ENCODE measurements at regions not wholly inside any gene's neighbourhood (a gene's known extent, or its start where the extent isn't known, plus 50 kb on each side); places are given as distances from the start of the nearest gene placed in this dataset.

GRCh38 chr6:67345946-67346345 lies 1289.1 kb upstream of the ADGRB3 start:
- BruUV-seq (replicated peaks) = no TSS peak
- intact Hi-C loops (cut with micrococcal nuclease; ENCODE audit: unreplicated experiment) = no loop called here
- Histone ChIP-seq H3K4me3 (ENCODE audit: low read depth, low read length, poor library complexity, severe bottlenecking) (no peak overlapping the region), H3K27ac (ENCODE audit: low read depth, low read length, poor library complexity, severe bottlenecking) (no peak overlapping the region), H3K4me1 (ENCODE audit: insufficient read depth, low read length, poor library complexity, severe bottlenecking) (no peaks in the 10 kb centered on the region), H3K9me3 (ENCODE audit: low read depth, low read length, poor library complexity, severe bottlenecking) (no peaks in the 10 kb centered on the region), H3K36me3 (ENCODE audit: insufficient read depth, low read length, poor library complexity, severe bottlenecking) (no peaks in the 10 kb centered on the region), H3K27me3 (replicated peaks; ENCODE audit: insufficient read depth, low read depth, low read length, poor library complexity) (no peaks in the 10 kb centered on the region)
- ChIA-PET POLR2A (ENCODE audit: low non-redundant PET) (no interaction called here), CTCF (no interaction called here)
- no peak for DNase-seq (ENCODE audit: low spot score)
- TF ChIP-seq CTCF (conservative IDR thresholded peaks at IDR 0.05; ENCODE audit: low read depth, low read length) = no peak
- no peak for TF ChIP-seq EZH2 (IDR thresholded peaks at IDR 0.05; ENCODE audit: borderline replicate concordance, low read depth, low read length, poor library complexity, severe bottlenecking)

GRCh38 chr6:67336014-67336413 lies 1299.1 kb upstream of the ADGRB3 start:
- no TSS peak for BruUV-seq (replicated peaks)
- H3K27me3 ChIP-seq (replicated peaks; ENCODE audit: insufficient read depth, low read depth, low read length, poor library complexity) = no peaks in the 10 kb centered on the region
- ChIA-PET POLR2A (ENCODE audit: low non-redundant PET) (no interaction called here), CTCF (no interaction called here)
- H3K4me1 ChIP-seq (ENCODE audit: insufficient read depth, low read length, poor library complexity, severe bottlenecking) = no peaks in the 10 kb centered on the region
- intact Hi-C loops (cut with micrococcal nuclease; ENCODE audit: unreplicated experiment) = no loop called here
- DNase-seq (ENCODE audit: low spot score) = no peak
- H3K4me3 ChIP-seq (ENCODE audit: low read depth, low read length, poor library complexity, severe bottlenecking) = no peak overlapping the region
- no peaks in the 10 kb centered on the region for H3K9me3 ChIP-seq (ENCODE audit: low read depth, low read length, poor library complexity, severe bottlenecking)
- H3K36me3 ChIP-seq (ENCODE audit: insufficient read depth, low read length, poor library complexity, severe bottlenecking) = no peaks in the 10 kb centered on the region
- TF ChIP-seq CTCF (conservative IDR thresholded peaks at IDR 0.05; ENCODE audit: low read depth, low read length) (no peak), EZH2 (IDR thresholded peaks at IDR 0.05; ENCODE audit: borderline replicate concordance, low read depth, low read length, poor library complexity, severe bottlenecking) (no peak)
- no peak overlapping the region for H3K27ac ChIP-seq (ENCODE audit: low read depth, low read length, poor library complexity, severe bottlenecking)

GRCh38 chr6:67331304-67331703 lies 1303.8 kb upstream of the ADGRB3 start:
- intact Hi-C loops (cut with micrococcal nuclease; ENCODE audit: unreplicated experiment) = no loop called here
- no peaks in the 10 kb centered on the region for H3K4me1 ChIP-seq (ENCODE audit: insufficient read depth, low read length, poor library complexity, severe bottlenecking)
- no peak overlapping the region for H3K27ac ChIP-seq (ENCODE audit: low read depth, low read length, poor library complexity, severe bottlenecking)
- H3K4me3 ChIP-seq (ENCODE audit: low read depth, low read length, poor library complexity, severe bottlenecking) = no peak overlapping the region
- CTCF ChIA-PET = no interaction called here
- H3K27me3 ChIP-seq (replicated peaks; ENCODE audit: insufficient read depth, low read depth, low read length, poor library complexity) = no peaks in the 10 kb centered on the region
- BruUV-seq (replicated peaks) = no TSS peak
- no peaks in the 10 kb centered on the region for H3K36me3 ChIP-seq (ENCODE audit: insufficient read depth, low read length, poor library complexity, severe bottlenecking)
- DNase-seq (ENCODE audit: low spot score) = no peak
- no peaks in the 10 kb centered on the region for H3K9me3 ChIP-seq (ENCODE audit: low read depth, low read length, poor library complexity, severe bottlenecking)
- POLR2A ChIA-PET (ENCODE audit: low non-redundant PET) = no interaction called here
- TF ChIP-seq EZH2 (IDR thresholded peaks at IDR 0.05; ENCODE audit: borderline replicate concordance, low read depth, low read length, poor library complexity, severe bottlenecking) (no peak), CTCF (conservative IDR thresholded peaks at IDR 0.05; ENCODE audit: low read depth, low read length) (no peak)

Data from A673 (cell line).